ENCODE measurements at regions not wholly inside any gene's neighbourhood (a gene's known extent, or its start where the extent isn't known, plus 50 kb on each side); places are given as distances from the start of the nearest gene placed in this dataset.

DNA sequence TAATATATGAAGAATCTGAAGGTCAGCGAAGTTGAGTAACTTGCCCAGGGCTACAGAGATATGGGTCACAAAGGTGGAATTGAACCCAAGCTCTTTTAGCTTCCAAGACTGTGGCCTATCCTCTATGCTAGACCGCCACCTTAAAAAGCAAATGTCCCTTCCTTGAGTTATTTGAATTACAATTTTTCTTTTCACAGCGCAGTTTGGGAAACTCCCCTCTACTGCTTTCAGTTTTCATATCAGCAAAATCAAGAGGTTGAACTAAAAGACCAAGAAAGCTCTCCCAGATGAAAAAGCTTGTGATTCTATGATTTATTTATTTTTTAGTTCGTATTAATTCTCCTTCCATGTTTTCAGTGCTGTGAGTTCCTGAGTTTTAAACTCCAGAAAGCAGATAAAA, 174.5 kb upstream of the C1QTNF7 start:
- TF ChIP-seq CTCF (IDR thresholded peaks at IDR 0.05), result no peak
- TF ChIP-seq POLR2A (IDR thresholded peaks at IDR 0.05), result no peak
- TF ChIP-seq EP300 (IDR thresholded peaks at IDR 0.05), result no peak
- TF ChIP-seq POLR2AphosphoS5 (IDR thresholded peaks at IDR 0.05), result no peak
